Fibroblast of the aortic adventitia (primary cell): ENCODE measurements at regions not wholly inside any gene's neighbourhood (a gene's known extent, or its start where the extent isn't known, plus 50 kb on each side); places are given as distances from the start of the nearest gene placed in this dataset.

Experiments
- DNase-seq: peaks from one replicate; pipeline ENCODE4 v3.0.0-alpha.2; 2010; ENCODE audit warnings: low read depth
- H3K4me3 ChIP-seq: 2 replicates; pipeline ENCODE4 v1.5.1; 2011; ENCODE audit warnings: low read depth, mild to moderate bottlenecking, control low read depth, low read length, moderate library complexity
- CTCF ChIP-seq: IDR thresholded peaks from 2 replicates; pipeline ENCODE4 v1.5.1; 2011; ENCODE audit warnings: mild to moderate bottlenecking, low read length, control low read depth, inconsistent platforms; ENCODE audit not compliant: insufficient read depth

DNA sequence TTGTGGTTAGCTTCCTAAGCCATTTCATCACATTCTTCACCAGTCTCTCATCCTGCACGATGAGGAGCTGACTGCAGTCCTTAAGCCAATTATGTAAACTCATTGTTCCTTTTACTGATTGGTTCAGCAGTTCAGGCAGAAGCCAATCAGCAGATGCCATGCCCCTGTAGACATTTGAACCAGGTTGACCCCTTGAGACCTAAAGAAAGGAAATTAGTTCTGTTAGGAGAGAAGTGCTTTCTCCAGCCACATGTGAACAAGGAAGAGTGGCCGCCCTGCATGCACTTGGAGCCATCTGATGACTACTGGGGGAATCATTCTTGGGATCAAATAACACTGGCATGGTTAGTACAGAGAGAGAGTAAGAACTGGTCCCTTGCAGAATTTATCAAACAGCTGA, 535.2 kb upstream of the ID4 start:
- peak; percentile 58 for DNase-seq
- no peak overlapping the region for H3K4me3 ChIP-seq
- TF ChIP-seq CTCF, result no peak

DNA sequence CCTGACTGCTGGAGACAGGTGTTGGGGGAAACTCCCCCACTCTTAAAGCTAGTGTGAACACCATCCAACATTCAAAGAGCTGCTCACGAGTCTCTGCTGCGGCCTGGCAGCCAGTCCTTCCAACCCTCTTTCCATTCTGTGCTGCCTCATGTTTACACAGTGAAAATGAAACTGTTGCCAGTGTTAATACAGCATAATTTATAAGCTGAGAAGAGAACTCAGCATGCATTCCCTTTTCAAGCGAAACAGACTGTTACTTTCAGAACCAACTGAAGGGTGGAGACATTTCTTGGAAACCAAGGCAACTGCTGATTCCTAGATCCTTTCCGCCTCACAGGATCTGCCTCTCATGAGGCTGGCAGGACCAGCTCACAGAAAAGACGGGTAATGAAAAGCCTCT, 533.8 kb upstream of the ID4 start:
- no peak overlapping the region for H3K4me3 ChIP-seq
- no peak for TF ChIP-seq CTCF
- peak; percentile 42 for DNase-seq

DNA sequence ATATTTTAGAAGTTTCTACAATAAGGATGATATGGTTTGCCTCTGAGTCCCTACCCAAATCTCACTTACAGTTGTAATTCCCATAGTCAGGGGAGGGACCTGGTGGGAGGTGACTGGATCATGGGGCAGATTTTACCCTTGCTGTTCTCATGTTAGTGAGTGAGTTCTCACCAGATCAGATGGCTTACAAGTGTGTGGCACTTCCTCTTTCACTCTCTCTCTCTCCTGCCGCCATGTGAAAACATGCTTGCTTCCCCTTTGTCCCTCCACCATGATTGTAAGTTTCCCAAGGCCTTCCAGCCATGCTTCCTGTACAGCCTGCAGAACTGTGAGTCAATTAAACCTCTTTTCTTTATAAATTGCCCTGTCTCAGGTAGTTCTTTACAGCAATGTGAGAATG, 527.5 kb upstream of the ID4 start:
- no peak for DNase-seq
- TF ChIP-seq CTCF, result no peak

DNA sequence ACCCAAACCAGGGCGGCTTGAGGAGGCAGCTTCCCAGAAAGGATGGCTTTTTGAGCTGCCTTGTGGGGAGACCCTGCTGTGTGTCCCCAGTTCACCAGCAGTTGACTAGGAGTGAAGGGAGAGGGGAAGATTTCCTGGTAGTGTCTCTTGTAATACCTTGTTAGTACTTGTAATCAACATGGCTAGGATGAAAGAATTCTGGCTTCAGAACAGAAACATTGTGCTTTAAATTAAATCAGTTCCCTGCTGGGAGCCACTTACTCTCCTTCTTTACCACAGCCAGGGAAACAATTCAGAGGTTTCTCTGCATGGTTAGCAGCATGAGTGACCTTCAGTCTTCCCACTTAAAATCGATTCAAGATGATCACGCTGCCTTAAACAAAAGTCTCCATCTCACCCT, 525.4 kb upstream of the ID4 start:
- DNase-seq, result no peak
- no peak overlapping the region for H3K4me3 ChIP-seq
- no peak for TF ChIP-seq CTCF

More for the DNA sequence above, 527.5 kb upstream of the ID4 start:
- H3K4me3 ChIP-seq, result no peak overlapping the region

- no peak overlapping the region for H3K4me3 ChIP-seq
- DNase-seq, result no peak
- no peak for TF ChIP-seq CTCF
These were observed 524.8 kb upstream of the ID4 start for GRCh38 chr6:19312241-19312978.

DNA sequence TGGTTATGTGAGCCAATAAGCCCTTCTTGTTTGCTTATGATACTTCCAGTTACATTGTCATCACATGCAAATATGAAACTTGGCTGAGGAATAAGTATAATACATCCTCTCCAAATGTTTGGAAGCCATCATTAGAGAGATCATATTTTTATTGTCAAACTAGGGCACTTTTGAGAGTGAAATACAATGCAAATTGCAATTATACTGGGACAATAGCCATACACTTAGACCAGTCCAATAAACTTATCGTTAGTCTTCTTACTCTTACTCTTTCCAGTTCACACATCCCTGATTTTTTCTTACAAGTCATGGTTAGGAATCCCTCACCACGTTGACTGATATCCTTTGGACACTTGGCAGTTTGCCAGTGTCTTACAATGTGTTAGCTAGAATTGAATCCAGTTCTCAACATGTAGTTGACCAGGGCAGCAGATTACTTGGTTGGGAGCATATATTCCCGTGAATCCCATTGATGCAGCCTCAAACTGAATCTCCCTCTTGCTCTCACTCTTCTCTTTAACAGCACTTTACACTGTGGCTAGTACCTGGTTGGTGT, 519.7 kb upstream of the ID4 start:
- TF ChIP-seq CTCF, result no peak
- H3K4me3 ChIP-seq, result no peak overlapping the region
- no peak for DNase-seq
